ENCODE measurements at regions not wholly inside any gene's neighbourhood (a gene's known extent, or its start where the extent isn't known, plus 50 kb on each side); places are given as distances from the start of the nearest gene placed in this dataset.

GRCh38 chr7:68313806-68314205, 1284.5 kb upstream of the AUTS2 start:
- Mint-ChIP-seq H3K9me3 (peaks cover 4 to 13% (median 11%) of the 10 kb centered on the region in 3 donors), H3K27ac (no peak overlapping the region), H3K4me1 (no peaks in the 10 kb centered on the region), H3K36me3 (no peaks in the 10 kb centered on the region), H3K27me3 (no peaks in the 10 kb centered on the region), H3K4me3 (no peak overlapping the region)
- CTCF ChIA-PET, result interaction anchor here in 1 of 2 donors (0.7 kb wide), 1 partner anchor 9 kb away, joined by 3 read pairs; no protein-coding TSS in a partner anchor
- POLR2A ChIA-PET, result no interaction called here
- Histone ChIP-seq H3K4me1 (ENCODE audit: control insufficient read depth in 1 of 2, extremely low read depth in 1 of 2, insufficient read depth in 2 of 2, low read length in 2 of 2) (no peaks in the 10 kb centered on the region), H3K9me3 (no peaks in the 10 kb centered on the region), H3K27ac (ENCODE audit: low read length) (no peak overlapping the region), H3K4me3 (ENCODE audit: control insufficient read depth in 1 of 2, extremely low read depth in 1 of 2, low read length in 1 of 2) (no peak overlapping the region), H3K36me3 (ENCODE audit: control insufficient read depth in 2 of 2, extremely low read depth in 1 of 2, insufficient read depth in 1 of 2, low read length in 1 of 2) (no peaks in the 10 kb centered on the region), H3K27me3 (replicated peaks in 1 of 2; ENCODE audit: control insufficient read depth in 2 of 2, extremely low read depth in 1 of 2, insufficient read depth in 2 of 2, low read length in 1 of 2) (no peaks in the 10 kb centered on the region)
- WGBS (ENCODE audit: insufficient coverage), result no CpG with 5 or more reads among the region's 4 CpGs
- DNase-seq, result no peak
- ATAC-seq (replicated peaks in 1 of 4), result no peak

GRCh38 chr7:68314208-68314607, 1284.1 kb upstream of the AUTS2 start:
- ATAC-seq (replicated peaks in 1 of 4), result no peak
- H3K9me3 ChIP-seq, result no peaks in the 10 kb centered on the region
- Mint-ChIP-seq H3K4me3 (no peak overlapping the region), H3K27ac (no peak overlapping the region), H3K36me3 (no peaks in the 10 kb centered on the region), H3K4me1 (no peaks in the 10 kb centered on the region), H3K27me3 (no peaks in the 10 kb centered on the region), H3K9me3 (peaks cover 4 to 11% (median 11%) of the 10 kb centered on the region in 3 donors)
- H3K36me3 ChIP-seq (ENCODE audit: control insufficient read depth in 2 of 2, extremely low read depth in 1 of 2, insufficient read depth in 1 of 2, low read length in 1 of 2), result no peaks in the 10 kb centered on the region
- POLR2A ChIA-PET, result no interaction called here
- no peak overlapping the region for H3K27ac ChIP-seq (ENCODE audit: low read length)
- no peaks in the 10 kb centered on the region for H3K4me1 ChIP-seq (ENCODE audit: control insufficient read depth in 1 of 2, extremely low read depth in 1 of 2, insufficient read depth in 2 of 2, low read length in 2 of 2)
- CTCF ChIA-PET, result no interaction called here
- H3K27me3 ChIP-seq (replicated peaks in 1 of 2; ENCODE audit: control insufficient read depth in 2 of 2, extremely low read depth in 1 of 2, insufficient read depth in 2 of 2, low read length in 1 of 2), result no peaks in the 10 kb centered on the region
- no peak for DNase-seq
- H3K4me3 ChIP-seq (ENCODE audit: control insufficient read depth in 1 of 2, extremely low read depth in 1 of 2, low read length in 1 of 2), result no peak overlapping the region
- 67% methylated on average over 8 of the region's 8 CpGs for WGBS (ENCODE audit: insufficient coverage)

- ChIA-PET POLR2A (no interaction called here), CTCF (no interaction called here)
- no peaks in the 10 kb centered on the region for H3K4me1 ChIP-seq (ENCODE audit: control insufficient read depth in 1 of 2, extremely low read depth in 1 of 2, insufficient read depth in 2 of 2, low read length in 2 of 2)
- no peaks in the 10 kb centered on the region for H3K27me3 ChIP-seq (replicated peaks in 1 of 2; ENCODE audit: control insufficient read depth in 2 of 2, extremely low read depth in 1 of 2, insufficient read depth in 2 of 2, low read length in 1 of 2)
- DNase-seq (no peak), ATAC-seq (replicated peaks in 1 of 4) (no peak)
- H3K27me3 Mint-ChIP-seq, result no peaks in the 10 kb centered on the region
- no peaks in the 10 kb centered on the region for H3K36me3 Mint-ChIP-seq
- H3K27ac ChIP-seq (ENCODE audit: low read length), result no peak overlapping the region
- no CpG with 5 or more reads among the region's 3 CpGs for WGBS (ENCODE audit: insufficient coverage)
- H3K4me3 ChIP-seq (ENCODE audit: control insufficient read depth in 1 of 2, extremely low read depth in 1 of 2, low read length in 1 of 2), result no peak overlapping the region
- no peaks in the 10 kb centered on the region for H3K9me3 ChIP-seq
- H3K4me1 Mint-ChIP-seq, result no peaks in the 10 kb centered on the region
- peaks cover 4 to 8% (median 6%) of the 10 kb centered on the region in 3 donors for H3K9me3 Mint-ChIP-seq
- no peaks in the 10 kb centered on the region for H3K36me3 ChIP-seq (ENCODE audit: control insufficient read depth in 2 of 2, extremely low read depth in 1 of 2, insufficient read depth in 1 of 2, low read length in 1 of 2)
- H3K27ac Mint-ChIP-seq, result no peak overlapping the region
- no peak overlapping the region for H3K4me3 Mint-ChIP-seq
These were observed 1280.8 kb upstream of the AUTS2 start for GRCh38 chr7:68317476-68317875.

- peaks cover 0 to 9% (median 2%) of the 10 kb centered on the region in 3 donors for H3K9me3 Mint-ChIP-seq
- Histone ChIP-seq H3K9me3 (no peaks in the 10 kb centered on the region), H3K27ac (ENCODE audit: low read length) (no peak overlapping the region), H3K4me3 (ENCODE audit: control insufficient read depth in 1 of 2, extremely low read depth in 1 of 2, low read length in 1 of 2) (no peak overlapping the region), H3K27me3 (replicated peaks in 1 of 2; ENCODE audit: control insufficient read depth in 2 of 2, extremely low read depth in 1 of 2, insufficient read depth in 2 of 2, low read length in 1 of 2) (no peaks in the 10 kb centered on the region), H3K4me1 (ENCODE audit: control insufficient read depth in 1 of 2, extremely low read depth in 1 of 2, insufficient read depth in 2 of 2, low read length in 2 of 2) (no peaks in the 10 kb centered on the region), H3K36me3 (ENCODE audit: control insufficient read depth in 2 of 2, extremely low read depth in 1 of 2, insufficient read depth in 1 of 2, low read length in 1 of 2) (no peaks in the 10 kb centered on the region)
- no peak overlapping the region for H3K27ac Mint-ChIP-seq
- H3K4me1 Mint-ChIP-seq, result no peaks in the 10 kb centered on the region
- no peaks in the 10 kb centered on the region for H3K36me3 Mint-ChIP-seq
- H3K27me3 Mint-ChIP-seq, result no peaks in the 10 kb centered on the region
- POLR2A ChIA-PET, result no interaction called here
- no peak overlapping the region for H3K4me3 Mint-ChIP-seq
- no peak for DNase-seq
- ATAC-seq (replicated peaks in 1 of 4), result no peak
- CTCF ChIA-PET, result no interaction called here
These were observed 1279.2 kb upstream of the AUTS2 start for GRCh38 chr7:68319061-68319460.

- ChIA-PET POLR2A (interaction anchor here in 1 of 2 donors (0.6 kb wide), 1 partner anchor 15 kb away, joined by 3 read pairs; no protein-coding TSS in a partner anchor), CTCF (no interaction called here)
- WGBS (ENCODE audit: insufficient coverage), result 63% methylated on average over 4 of the region's 4 CpGs
- Histone ChIP-seq H3K9me3 (no peaks in the 10 kb centered on the region), H3K27me3 (replicated peaks in 1 of 2; ENCODE audit: control insufficient read depth in 2 of 2, extremely low read depth in 1 of 2, insufficient read depth in 2 of 2, low read length in 1 of 2) (no peaks in the 10 kb centered on the region), H3K4me1 (ENCODE audit: control insufficient read depth in 1 of 2, extremely low read depth in 1 of 2, insufficient read depth in 2 of 2, low read length in 2 of 2) (no peaks in the 10 kb centered on the region), H3K36me3 (ENCODE audit: control insufficient read depth in 2 of 2, extremely low read depth in 1 of 2, insufficient read depth in 1 of 2, low read length in 1 of 2) (no peaks in the 10 kb centered on the region), H3K4me3 (ENCODE audit: control insufficient read depth in 1 of 2, extremely low read depth in 1 of 2, low read length in 1 of 2) (no peak overlapping the region), H3K27ac (ENCODE audit: low read length) (no peak overlapping the region)
- Mint-ChIP-seq H3K4me1 (no peaks in the 10 kb centered on the region), H3K9me3 (peaks cover 0 to 14% (median 7%) of the 10 kb centered on the region in 3 donors), H3K27ac (no peak overlapping the region), H3K27me3 (no peaks in the 10 kb centered on the region), H3K4me3 (no peak overlapping the region), H3K36me3 (no peaks in the 10 kb centered on the region)
- ATAC-seq (replicated peaks in 1 of 4) (no peak), DNase-seq (no peak)
These were observed 1277.1 kb upstream of the AUTS2 start for GRCh38 chr7:68321076-68321639.

- ChIA-PET CTCF (no interaction called here), POLR2A (no interaction called here)
- peaks cover 3 to 19% (median 13%) of the 10 kb centered on the region in 3 donors for H3K9me3 Mint-ChIP-seq
- Histone ChIP-seq H3K36me3 (ENCODE audit: control insufficient read depth in 2 of 2, extremely low read depth in 1 of 2, insufficient read depth in 1 of 2, low read length in 1 of 2) (no peaks in the 10 kb centered on the region), H3K4me1 (ENCODE audit: control insufficient read depth in 1 of 2, extremely low read depth in 1 of 2, insufficient read depth in 2 of 2, low read length in 2 of 2) (no peaks in the 10 kb centered on the region), H3K27ac (ENCODE audit: low read length) (no peak overlapping the region), H3K9me3 (no peaks in the 10 kb centered on the region), H3K27me3 (replicated peaks in 1 of 2; ENCODE audit: control insufficient read depth in 2 of 2, extremely low read depth in 1 of 2, insufficient read depth in 2 of 2, low read length in 1 of 2) (no peaks in the 10 kb centered on the region), H3K4me3 (ENCODE audit: control insufficient read depth in 1 of 2, extremely low read depth in 1 of 2, low read length in 1 of 2) (no peak overlapping the region)
- H3K36me3 Mint-ChIP-seq, result no peaks in the 10 kb centered on the region
- H3K4me3 Mint-ChIP-seq, result no peak overlapping the region
- no peak for DNase-seq
- no peak overlapping the region for H3K27ac Mint-ChIP-seq
- 100% methylated on average over 2 of the region's 5 CpGs for WGBS (ENCODE audit: insufficient coverage)
- no peaks in the 10 kb centered on the region for H3K27me3 Mint-ChIP-seq
- ATAC-seq (replicated peaks in 1 of 4), result no peak
- no peaks in the 10 kb centered on the region for H3K4me1 Mint-ChIP-seq
These were observed 1276.3 kb upstream of the AUTS2 start for GRCh38 chr7:68321776-68322496.
